PC-3 (cell line): ENCODE measurements at regions not wholly inside any gene's neighbourhood (a gene's known extent, or its start where the extent isn't known, plus 50 kb on each side); places are given as distances from the start of the nearest gene placed in this dataset.

ENCODE experiments used
- ATAC-seq: fragments of 200-7000 bp; cut with Tn5 transposase; 2 replicates; pipeline ENCODE4 v1.9.1; 2020; ENCODE audit warnings: mild to moderate bottlenecking, moderate library complexity
- BruUV-seq: library from RNA; stranded (reverse); fragments of 400-500 nt; replicated peaks from 2 replicates; lab custom pipeline; 2021; lab: Mats Ljungman, UMichigan
- CTCF ChIA-PET: fragments of 300-600 bp; sonication (Branson Sonifier 250); formaldehyde crosslinking; loops from one replicate; lab custom pipeline; 2022; ENCODE audit warnings: antibody characterized with exemption; lab: Charles Lee
- POLR2A ChIA-PET: fragments of 300-600 bp; sonication (Branson Sonifier 250); formaldehyde crosslinking; loops from one replicate; lab custom pipeline; 2022; ENCODE audit warnings: antibody characterized with exemption; ENCODE audit not compliant: unreplicated experiment; lab: Charles Lee
- DNase-seq: peaks from one replicate; pipeline ENCODE4 v3.0.0-alpha.2; 2015
- H2AFZ ChIP-seq: fragments of 300-600 bp; sonication (generic); 2 replicates; pipeline ENCODE4 v1.6.0; 2016; ENCODE audit warnings: antibody characterized with exemption, low read length
- H3F3A ChIP-seq: fragments of 300-600 bp; sonication (generic); one replicate; pipeline ENCODE4 v1.6.0; 2017; ENCODE audit warnings: antibody characterized with exemption, low read length, control low read depth, mild to moderate bottlenecking; ENCODE audit not compliant: unreplicated experiment
- H3K27ac ChIP-seq: fragments of 300-600 bp; sonication (generic); 2 replicates; pipeline ENCODE4 v1.5.1; 2016; ENCODE audit warnings: mild to moderate bottlenecking, low read length
- H3K27me3 ChIP-seq: fragments of 300-600 bp; sonication (generic); 2 replicates; pipeline ENCODE4 v1.6.1; 2016; ENCODE audit warnings: low read length, mixed read lengths
- H3K36me3 ChIP-seq: fragments of 300-600 bp; sonication (generic); 2 replicates; pipeline ENCODE4 v1.6.1; 2016; ENCODE audit warnings: low read depth, mixed run types, low read length, mixed read lengths
- H3K4me1 ChIP-seq: fragments of 300-600 bp; sonication (generic); 2 replicates; pipeline ENCODE4 v1.5.1; 2016; ENCODE audit warnings: low read length; ENCODE audit not compliant: insufficient read depth
- H3K4me2 ChIP-seq: fragments of 300-600 bp; sonication (generic); 2 replicates; pipeline ENCODE4 v1.6.0; 2016; ENCODE audit warnings: low read length
- H3K4me3 ChIP-seq: fragments of 300-600 bp; sonication (generic); 2 replicates; pipeline ENCODE4 v1.5.1; 2016; ENCODE audit warnings: mild to moderate bottlenecking, low read length, mixed read lengths
- H3K79me2 ChIP-seq: fragments of 300-600 bp; sonication (generic); 2 replicates; pipeline ENCODE4 v1.6.1; 2017; ENCODE audit warnings: low read length, mixed read lengths
- H3K9ac ChIP-seq: fragments of 300-600 bp; sonication (generic); 2 replicates; pipeline ENCODE4 v1.6.0; 2016; ENCODE audit warnings: mild to moderate bottlenecking, low read length
- H3K9me2 ChIP-seq: fragments of 300-600 bp; sonication (generic); replicated peaks from 2 replicates; pipeline ENCODE4 v1.6.1; 2016; ENCODE audit warnings: mixed run types, low read length, mixed read lengths
- H3K9me3 ChIP-seq: fragments of 300-600 bp; sonication (generic); 2 replicates; pipeline ENCODE4 v1.6.1; 2016; ENCODE audit warnings: low read length, mixed read lengths
- H4K20me1 ChIP-seq: fragments of 300-600 bp; sonication (generic); 2 replicates; pipeline ENCODE4 v1.6.1; 2016; ENCODE audit warnings: low read length, mixed read lengths
- EZH2 ChIP-seq: fragments of 300-600 bp; sonication (generic); IDR thresholded peaks from one replicate; pipeline ENCODE4 v1.6.1; 2017; ENCODE audit warnings: antibody characterized with exemption, mild to moderate bottlenecking, low read length; ENCODE audit not compliant: unreplicated experiment
- EZH2phosphoT487 ChIP-seq: fragments of 300-600 bp; sonication (generic); IDR thresholded peaks from 2 replicates; pipeline ENCODE4 v1.6.1; 2018; ENCODE audit warnings: mild to moderate bottlenecking, antibody characterized with exemption, low read length, borderline replicate concordance
- intact Hi-C: fragments of 100-400 bp; cut with micrococcal nuclease; formaldehyde crosslinking; loops from 2 replicates; pipeline ENCODE4 v1.9.0; 2023
- TF ChIP-seq, protein P1 (sequence below): fragments of 300-600 bp; sonication (generic); conservative IDR thresholded peaks from 2 replicates; pipeline ENCODE4 v1.5.1; 2017; ENCODE audit warnings: antibody characterized with exemption, low read depth, mild to moderate bottlenecking, low read length

DNA sequence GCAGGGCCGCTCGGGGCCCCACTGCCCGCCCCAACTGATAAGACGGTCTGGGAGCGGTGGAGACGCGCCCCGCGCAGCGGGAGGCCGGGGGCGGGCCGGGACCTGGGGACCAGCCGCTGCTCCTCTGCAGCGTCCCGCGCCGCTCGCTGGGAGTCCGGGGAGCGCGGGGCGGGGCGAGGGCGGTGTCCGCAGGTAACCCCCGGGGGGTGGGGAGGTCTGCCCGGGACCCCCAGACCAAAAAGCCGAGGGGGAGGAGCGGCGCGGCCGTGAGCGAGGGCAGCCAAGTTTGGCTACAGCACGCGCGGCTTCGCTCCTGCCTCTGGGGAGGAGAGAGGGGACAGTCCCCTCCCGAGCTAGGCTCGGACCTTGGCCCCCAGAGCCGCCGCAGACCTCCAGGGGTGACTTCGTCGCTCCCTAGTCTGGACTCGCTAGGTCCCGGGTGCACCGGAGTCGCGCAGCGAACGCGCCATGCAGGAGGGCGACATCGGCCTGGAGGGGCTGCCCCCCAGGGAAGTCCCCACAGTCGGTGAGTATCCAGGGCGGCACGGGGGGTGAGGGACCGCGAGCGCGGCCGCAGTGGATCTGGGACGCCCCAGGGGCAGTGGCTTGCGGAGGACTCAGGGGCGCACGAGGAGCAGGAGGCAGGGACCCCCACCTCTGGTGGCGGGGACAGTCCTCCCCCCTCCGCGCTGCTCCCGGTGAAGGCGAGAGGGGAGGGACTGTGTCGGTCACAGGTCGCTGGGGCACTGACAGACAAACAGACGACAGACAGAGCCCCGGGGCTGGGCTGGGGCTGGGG lies 92.3 kb upstream of the ANO1 start:
- POLR2A ChIA-PET = no interaction called here
- Histone ChIP-seq H3K4me2 (peak overlapping the region; percentile 66), H3K9me2 (no peaks in the 10 kb centered on the region), H3K79me2 (no peaks in the 10 kb centered on the region), H4K20me1 (no peaks in the 10 kb centered on the region), H3K4me3 (peak overlapping the region; percentile 40; the same call in 1 of the 2 replicates), H3K9me3 (no peaks in the 10 kb centered on the region), H3K9ac (no peak overlapping the region), H3K27ac (no peak overlapping the region), H3K36me3 (no peaks in the 10 kb centered on the region), H3F3A (no peaks in the 10 kb centered on the region), H3K4me1 (no peaks in the 10 kb centered on the region), H2AFZ (0 out of 2 replicates have a peak overlapping the region, but pooled peaks have one; percentile 28), H3K27me3 (no peaks in the 10 kb centered on the region)
- DNase-seq (no peak), ATAC-seq (peak; percentile 39; the same call in 1 of the 2 replicates)
- TF ChIP-seq, protein P1, sequence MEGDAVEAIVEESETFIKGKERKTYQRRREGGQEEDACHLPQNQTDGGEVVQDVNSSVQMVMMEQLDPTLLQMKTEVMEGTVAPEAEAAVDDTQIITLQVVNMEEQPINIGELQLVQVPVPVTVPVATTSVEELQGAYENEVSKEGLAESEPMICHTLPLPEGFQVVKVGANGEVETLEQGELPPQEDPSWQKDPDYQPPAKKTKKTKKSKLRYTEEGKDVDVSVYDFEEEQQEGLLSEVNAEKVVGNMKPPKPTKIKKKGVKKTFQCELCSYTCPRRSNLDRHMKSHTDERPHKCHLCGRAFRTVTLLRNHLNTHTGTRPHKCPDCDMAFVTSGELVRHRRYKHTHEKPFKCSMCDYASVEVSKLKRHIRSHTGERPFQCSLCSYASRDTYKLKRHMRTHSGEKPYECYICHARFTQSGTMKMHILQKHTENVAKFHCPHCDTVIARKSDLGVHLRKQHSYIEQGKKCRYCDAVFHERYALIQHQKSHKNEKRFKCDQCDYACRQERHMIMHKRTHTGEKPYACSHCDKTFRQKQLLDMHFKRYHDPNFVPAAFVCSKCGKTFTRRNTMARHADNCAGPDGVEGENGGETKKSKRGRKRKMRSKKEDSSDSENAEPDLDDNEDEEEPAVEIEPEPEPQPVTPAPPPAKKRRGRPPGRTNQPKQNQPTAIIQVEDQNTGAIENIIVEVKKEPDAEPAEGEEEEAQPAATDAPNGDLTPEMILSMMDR = no peak
- TF ChIP-seq EZH2phosphoT487 (no peak), EZH2 (no peak)
- BruUV-seq = no TSS peak
- intact Hi-C loops = no loop called here
- CTCF ChIA-PET = no interaction called here

DNA sequence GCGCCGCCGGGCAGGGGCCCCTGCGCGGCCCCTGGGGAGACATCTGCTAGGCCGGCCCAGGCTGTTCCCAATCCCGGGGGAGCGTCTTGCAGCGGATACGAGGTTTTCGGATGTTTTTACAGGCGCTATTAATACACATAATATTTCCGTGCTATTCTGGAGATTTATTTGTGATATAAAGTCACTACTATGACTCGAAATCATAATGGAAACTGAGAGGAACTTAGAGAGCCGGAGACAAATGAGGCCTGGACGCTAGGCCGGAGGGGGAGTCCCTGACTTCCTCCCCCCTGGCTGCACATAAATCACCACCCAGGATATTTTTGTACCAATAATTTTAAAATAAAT lies 91.7 kb upstream of the ANO1 start:
- Histone ChIP-seq H3K9ac (no peak overlapping the region), H3K9me3 (no peaks in the 10 kb centered on the region), H3K36me3 (no peaks in the 10 kb centered on the region), H3K79me2 (no peaks in the 10 kb centered on the region), H3K4me2 (no peak overlapping the region), H3K4me3 (no peak overlapping the region), H3K4me1 (no peaks in the 10 kb centered on the region), H3K27me3 (no peaks in the 10 kb centered on the region), H4K20me1 (no peaks in the 10 kb centered on the region), H2AFZ (no peak overlapping the region), H3F3A (no peaks in the 10 kb centered on the region), H3K27ac (no peak overlapping the region), H3K9me2 (no peaks in the 10 kb centered on the region)
- ChIA-PET CTCF (no interaction called here), POLR2A (no interaction called here)
- TF ChIP-seq, protein P1 = no peak
- TF ChIP-seq EZH2 (no peak), EZH2phosphoT487 (no peak)
- BruUV-seq = no TSS peak
- ATAC-seq (no peak), DNase-seq (no peak)
- intact Hi-C loops = no loop called here

DNA sequence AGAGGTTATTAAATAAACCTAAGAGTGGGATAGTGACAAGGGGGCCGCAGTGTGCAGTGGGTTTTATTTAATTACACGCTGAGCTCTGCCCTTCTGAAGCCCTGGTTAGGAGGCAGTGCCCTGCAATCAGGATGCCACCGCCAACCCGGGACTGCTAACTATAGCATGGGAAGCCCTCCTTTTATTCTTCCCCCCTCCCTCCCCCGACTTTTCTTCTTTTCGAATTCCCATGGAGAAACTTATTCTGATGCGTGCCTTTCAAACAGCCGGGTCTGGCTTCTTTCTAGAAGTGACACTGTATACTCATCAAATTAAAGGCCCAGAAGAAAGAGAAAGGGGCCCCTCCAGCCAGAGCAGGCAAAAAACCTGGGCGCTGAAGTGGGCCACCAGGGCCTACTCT lies 91.3 kb upstream of the ANO1 start:
- no peak overlapping the region for H3K4me3 ChIP-seq
- no peaks in the 10 kb centered on the region for H4K20me1 ChIP-seq
- no peaks in the 10 kb centered on the region for H3F3A ChIP-seq
- no peaks in the 10 kb centered on the region for H3K4me1 ChIP-seq
- no peak for ATAC-seq
- no peak for DNase-seq
- H3K9ac ChIP-seq = no peak overlapping the region
- intact Hi-C loops = no loop called here
- H3K9me3 ChIP-seq = no peaks in the 10 kb centered on the region
- no peaks in the 10 kb centered on the region for H3K79me2 ChIP-seq
- no peak overlapping the region for H3K27ac ChIP-seq
- H2AFZ ChIP-seq = no peak overlapping the region
- H3K9me2 ChIP-seq = no peaks in the 10 kb centered on the region
- H3K27me3 ChIP-seq = no peaks in the 10 kb centered on the region
- ChIA-PET POLR2A (no interaction called here), CTCF (no interaction called here)
- H3K4me2 ChIP-seq = no peak overlapping the region
- TF ChIP-seq EZH2phosphoT487 (no peak), EZH2 (no peak)
- TF ChIP-seq, protein P1 = no peak
- no peaks in the 10 kb centered on the region for H3K36me3 ChIP-seq
- no TSS peak for BruUV-seq
